Stimulated activated CD4-positive, alpha-beta T cell treated with anti-CD3 and anti-CD28 coated beads, Interleukin-15, amount 100 ng/mL, for 24 hours (primary cell): ENCODE measurements at regions not wholly inside any gene's neighbourhood (a gene's known extent, or its start where the extent isn't known, plus 50 kb on each side); places are given as distances from the start of the nearest gene placed in this dataset.

ENCODE experiments used
- DNase-seq: peaks from one replicate; pipeline ENCODE4 v3.0.0-alpha.2; 2020

DNA sequence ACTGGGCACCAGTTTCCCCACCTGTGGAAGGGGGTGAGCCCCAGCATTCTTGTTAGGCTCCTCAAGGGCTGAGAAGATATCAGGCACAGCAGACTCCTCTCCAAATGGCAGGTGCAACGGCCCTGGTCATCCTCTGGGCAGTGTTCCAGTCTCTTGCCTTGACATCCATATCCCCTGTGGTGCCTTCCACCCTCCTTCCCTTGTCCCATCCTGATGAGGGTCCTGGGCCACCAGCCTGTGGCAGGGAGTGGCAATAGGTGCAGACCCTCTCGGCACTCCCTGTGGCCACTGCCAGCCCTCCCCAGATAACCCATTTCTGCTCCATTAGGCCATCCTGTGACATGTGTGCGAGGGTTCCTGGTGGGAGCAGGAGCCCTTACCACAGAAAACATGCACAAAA lies 78.8 kb upstream of the NECTIN1 start:
- no peak for DNase-seq

DNA sequence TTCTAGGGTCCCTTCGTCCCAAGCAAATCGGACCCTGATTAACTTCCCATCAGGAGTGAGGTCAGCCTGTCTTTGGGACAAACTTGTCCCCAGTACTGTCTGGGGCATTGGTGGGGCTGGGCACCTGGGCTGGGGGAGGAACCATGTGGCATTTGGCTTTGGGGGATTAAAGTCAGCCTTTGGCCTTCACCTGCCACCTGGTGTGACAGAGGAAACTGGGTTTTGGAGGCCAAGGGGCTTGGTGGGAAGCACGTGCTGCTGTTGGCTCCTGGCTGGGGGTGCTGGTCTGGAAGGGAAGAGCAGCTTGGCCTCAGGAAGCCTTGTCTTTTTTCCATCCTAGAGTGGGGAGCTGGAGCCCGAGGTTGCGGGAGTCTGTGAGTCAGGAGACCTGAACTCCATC lies 78.4 kb upstream of the NECTIN1 start:
- no peak for DNase-seq

DNA sequence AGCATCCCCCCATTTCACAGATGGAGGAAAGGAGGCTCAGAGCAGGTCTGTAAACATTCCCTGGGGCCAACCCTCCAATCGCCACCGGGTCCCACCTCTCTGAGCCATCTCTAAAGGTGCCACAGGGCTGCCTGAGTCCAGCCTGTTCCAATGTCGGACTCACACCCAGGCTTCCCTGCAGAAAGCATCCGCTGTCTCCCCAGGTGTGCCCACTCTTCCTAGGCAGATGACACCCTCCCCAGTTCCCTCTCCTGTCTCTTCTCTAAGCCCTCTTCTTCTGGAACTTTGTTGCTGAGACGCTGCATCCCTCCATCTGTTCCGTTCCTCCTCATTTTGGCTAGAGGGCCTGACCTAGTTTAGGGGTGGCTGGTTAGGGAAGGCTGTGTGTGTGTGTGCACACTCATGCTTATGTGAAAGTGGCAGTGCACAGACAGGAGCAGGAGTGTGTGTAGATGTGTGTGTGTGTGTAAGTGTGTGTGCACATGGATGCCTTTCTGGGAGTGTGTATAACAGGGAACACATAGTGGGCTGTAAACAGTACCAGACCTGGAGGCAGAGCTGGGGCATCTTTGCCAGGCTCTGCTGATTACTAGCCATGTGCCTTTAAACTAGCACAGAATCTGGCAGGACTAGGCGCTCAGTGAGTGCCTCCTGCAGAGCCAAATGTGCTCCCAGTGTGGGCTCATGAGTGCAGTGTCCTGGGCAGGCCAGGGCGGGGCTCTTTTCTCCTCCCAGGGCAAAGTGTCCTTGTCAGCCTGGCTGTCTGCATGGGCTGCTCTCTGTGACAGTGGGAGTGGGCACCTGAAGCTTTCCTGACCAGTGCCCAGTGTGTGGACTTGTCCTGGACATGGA lies 77.3 kb upstream of the NECTIN1 start:
- DNase-seq, result no peak

DNA sequence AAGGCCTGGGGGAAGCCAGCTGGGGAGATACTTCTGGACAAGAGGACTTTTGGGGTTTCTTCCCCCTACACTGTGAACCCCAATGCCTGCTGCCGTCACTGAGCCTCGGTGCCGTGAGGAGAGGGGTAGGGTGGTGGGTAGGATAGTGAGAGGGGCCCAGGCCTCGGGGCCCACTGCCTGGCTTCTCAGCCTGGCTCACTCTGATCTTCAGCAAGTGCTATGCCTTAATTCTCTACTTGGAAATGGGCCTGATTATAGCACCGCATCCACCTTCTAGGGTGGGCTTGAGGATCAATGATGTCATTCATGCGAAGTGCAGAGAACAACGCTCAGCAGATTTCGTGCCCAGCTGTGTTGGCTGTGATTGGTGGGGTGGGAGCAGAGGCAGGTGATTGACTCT lies 76.7 kb upstream of the NECTIN1 start:
- no peak for DNase-seq

DNA sequence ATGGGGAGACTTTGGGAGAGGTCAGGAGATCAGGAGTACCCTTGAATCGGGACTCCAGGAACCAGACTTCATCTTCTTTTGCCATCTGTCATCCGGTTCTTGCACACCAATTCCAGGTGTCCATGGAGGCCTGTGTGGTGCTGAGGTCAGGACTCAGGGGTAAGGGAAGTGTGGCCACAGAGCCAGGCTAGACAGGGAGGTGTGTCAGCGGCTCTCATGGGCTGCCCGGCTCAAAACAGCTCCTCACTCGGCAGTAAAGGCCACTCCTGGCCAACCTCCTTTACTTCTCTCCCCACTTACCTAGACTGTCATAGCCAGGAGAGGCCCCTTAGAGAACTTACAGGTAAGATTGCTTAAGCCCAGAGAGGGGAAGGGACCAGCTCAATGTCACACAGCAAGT lies 75.7 kb upstream of the NECTIN1 start:
- no peak for DNase-seq

DNA sequence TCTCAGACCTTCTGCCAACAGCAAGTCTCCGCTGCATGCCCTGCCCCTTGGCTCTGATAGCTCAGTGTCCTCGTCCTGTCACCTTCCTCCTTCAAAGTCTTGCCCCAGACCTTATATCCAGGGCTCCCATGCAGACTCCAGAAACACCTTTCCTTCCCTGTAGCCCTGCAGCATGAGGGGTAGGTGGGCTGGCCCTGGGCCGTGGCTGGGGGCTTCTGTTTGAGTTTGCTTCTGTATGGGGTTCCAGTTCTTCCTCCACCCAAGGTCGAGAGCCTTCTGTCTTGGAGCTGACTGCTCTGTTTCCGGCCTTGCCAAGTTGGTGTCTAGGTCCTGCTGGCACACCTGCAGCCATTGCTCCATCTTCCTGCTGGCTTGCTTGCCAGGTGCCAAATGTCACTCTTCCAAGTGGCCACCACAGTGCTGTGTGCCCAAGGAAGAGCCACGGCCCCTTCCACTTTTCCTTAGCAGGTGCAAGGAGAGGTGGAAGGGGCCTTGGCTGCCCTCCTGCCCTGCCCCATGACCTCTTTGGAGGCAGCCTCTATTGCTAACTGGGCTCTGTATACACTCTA lies 74.8 kb upstream of the NECTIN1 start:
- DNase-seq, result no peak

DNA sequence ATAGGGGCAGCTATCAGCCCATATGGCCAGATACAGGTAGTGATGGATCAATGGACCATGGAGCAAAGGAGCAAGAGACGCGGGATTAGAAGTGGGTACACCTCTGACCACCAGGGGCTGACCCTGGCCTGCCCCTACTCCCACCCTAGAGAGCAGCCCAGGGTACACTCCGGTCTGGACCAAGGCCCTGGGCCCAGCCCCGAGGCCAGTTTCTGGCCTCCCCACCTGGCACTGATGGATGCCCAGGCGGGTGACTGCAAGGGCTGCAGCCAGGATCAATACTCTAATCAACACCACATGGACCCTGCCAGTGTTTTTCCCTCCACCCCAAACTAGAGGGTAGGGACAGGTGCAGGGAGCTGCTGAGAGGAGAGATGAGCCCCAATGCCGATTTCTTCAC lies 74.1 kb upstream of the NECTIN1 start:
- DNase-seq, result no peak

DNA sequence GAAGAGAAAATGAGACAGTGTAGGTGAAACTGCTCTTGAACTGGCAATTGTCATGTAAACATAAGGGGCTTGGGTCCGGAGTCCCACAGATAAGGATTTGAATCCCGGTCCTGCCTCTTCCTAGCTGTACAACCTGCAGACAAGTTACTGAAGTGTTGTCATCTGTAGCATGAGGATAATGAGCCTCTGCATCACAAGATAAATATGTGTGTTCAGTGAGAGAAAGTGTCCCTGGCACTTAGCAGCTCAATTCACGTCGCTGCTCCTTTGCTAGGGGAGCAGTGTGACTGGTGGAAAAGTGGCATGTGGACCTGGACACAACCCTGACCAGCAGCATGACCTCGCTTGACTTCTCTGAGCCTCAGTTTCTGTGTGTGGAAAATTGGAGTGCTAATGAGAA lies 73.7 kb upstream of the NECTIN1 start:
- DNase-seq, result no peak

DNA sequence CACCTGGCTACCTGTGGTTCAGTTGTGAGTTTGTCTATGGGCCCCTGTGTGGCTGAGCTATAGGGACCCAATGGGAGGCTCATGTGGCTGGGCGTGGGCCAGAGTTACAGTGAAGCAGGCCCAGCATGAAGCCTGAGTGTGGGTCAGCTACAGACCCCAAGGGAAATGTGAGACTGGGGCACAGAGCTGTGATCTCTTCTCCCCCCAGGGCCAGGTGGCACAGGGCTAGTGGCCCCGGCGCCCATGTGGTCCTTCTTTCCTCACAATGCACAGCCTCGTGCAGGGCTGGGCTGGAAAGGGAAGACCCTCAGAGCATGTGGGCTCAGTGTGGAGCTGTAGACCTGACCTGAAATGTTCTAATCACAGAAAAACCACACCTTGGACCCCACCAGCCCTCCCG lies 71.6 kb upstream of the NECTIN1 start:
- no peak for DNase-seq

DNA sequence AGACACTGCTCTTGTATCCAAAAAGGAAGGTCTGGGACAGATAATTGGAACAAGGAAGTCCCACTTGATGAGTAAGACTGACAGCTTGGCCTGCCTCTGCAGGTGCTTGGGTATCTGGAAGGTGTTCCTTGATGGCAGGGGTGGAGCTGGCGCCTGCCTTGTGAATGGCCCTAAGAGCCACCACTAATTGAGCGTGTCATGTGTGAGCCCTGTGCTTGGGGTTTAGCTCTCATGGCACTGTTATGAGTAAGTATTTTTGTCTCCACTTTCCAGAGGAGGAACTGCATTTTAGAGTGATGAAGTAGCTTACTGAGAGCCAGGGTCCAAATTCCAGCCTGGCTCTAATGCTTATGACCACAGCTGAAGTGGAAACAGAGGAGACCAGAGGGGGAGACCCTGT lies 71.2 kb upstream of the NECTIN1 start:
- no peak for DNase-seq

DNA sequence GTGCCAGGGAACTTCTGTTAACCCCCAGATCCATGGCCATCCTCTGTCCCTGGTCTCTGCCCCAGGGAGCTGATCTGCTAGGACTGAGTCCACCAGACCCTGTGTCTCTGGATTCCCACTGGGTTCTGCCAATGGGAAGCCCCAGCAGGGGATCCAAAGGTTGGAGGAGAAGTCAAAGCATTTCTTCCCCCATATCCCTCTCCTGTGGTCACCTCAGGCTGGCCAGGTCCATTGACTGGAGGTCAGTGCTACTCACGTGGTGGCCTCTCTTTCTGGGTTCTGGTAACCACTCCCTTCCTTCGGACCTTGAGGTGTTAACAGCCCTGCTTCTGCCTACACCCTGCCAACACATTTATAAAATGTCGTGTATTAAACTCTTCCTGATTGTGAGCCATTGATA lies 69.7 kb upstream of the NECTIN1 start:
- DNase-seq, result no peak

DNA sequence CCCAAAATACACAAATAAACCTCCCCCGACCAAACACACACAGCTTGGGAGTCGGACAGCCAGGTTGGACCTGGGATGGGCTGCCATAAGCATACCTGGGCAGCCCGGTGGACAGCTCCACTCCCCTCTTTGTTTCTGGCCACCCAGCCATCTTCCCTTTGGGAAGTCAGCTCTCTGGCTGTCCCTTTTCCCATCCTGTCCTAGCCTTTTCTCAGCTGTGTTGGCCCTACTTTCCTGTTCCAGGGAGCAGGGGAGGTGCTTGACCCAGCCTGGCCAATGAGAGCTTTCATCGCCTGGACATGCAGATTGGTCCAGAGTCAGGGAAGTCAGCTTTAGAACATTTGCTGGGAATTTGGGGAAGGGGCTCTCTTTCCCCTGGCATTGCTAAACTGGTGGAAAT lies 68.7 kb upstream of the NECTIN1 start:
- no peak for DNase-seq

DNA sequence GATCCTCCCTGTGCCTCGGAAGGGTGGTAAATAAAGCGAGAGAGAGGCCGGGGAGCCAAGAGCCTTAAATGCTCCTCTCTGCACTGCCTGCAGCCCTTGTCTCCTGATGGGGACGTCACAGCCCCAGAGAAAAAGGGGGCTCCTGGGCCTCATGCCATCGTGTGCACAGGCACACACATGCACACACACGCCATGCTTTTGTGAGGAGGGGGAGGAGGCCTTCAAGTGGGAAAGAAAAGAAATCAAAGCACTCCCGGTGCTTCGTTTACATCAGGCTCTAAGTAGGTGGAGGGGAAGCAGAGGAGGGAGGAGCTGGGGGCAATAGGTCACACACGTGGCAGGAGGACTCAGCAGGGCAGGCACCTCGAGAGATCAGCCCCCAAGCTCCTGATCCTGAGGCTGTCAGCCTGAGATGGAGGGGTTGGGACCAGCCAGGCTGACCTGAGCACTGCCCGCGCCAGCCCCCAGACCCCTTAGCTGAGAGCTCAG lies 68.2 kb upstream of the NECTIN1 start:
- no peak for DNase-seq

DNA sequence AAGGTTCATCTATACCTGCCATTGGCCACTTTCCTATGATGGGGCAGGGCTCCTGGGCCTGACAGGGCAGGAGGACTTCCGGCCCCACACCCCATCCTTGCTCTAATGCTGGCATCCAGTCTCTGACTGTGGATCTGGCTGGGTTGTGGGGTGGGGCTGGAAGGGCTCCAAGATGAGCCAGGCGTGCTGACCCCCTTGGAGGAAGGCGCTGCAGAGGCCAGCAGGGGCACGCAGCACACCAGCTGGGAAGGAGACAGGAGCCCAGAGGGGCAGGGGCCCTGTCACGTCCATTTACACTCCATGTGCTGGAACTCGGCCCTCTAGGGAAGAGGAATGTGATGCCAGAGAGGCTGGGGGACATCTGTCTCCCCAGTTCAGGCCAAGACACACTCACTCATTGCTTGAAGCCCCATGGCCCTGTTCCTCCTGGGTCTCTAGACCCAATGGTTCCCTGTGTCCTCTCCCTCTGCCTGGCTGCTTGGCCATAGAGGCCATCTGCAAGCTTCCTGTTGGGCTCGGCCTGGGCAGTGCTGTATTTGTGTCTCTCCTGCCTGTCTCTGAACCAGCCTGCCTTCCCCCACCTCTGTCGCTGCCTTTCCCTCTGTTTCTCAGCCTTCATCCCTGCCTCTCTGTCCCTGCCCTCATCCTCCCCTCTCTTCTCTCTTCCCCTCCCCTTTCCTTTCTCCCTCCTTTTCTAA lies 67.5 kb upstream of the NECTIN1 start:
- DNase-seq, result no peak

DNA sequence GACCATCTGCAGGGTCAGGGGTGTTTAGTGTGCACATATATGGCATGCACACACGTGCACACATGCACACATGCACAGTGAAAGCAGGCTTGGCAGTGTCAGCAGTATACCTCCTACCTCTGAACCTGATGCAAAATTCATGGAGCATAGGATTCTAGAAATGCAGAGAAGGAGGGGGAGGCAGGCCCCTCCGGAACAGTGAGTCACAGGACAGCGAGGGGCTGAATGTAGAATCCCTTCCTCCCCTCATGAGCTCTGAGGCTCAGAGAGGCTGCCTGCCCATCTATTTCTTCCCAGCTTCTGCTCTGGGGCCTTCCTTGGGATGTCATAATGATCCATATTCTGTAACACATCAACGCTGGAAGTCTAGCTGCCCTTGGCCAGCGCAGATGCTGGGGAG lies 66.7 kb upstream of the NECTIN1 start:
- DNase-seq, result no peak

DNA sequence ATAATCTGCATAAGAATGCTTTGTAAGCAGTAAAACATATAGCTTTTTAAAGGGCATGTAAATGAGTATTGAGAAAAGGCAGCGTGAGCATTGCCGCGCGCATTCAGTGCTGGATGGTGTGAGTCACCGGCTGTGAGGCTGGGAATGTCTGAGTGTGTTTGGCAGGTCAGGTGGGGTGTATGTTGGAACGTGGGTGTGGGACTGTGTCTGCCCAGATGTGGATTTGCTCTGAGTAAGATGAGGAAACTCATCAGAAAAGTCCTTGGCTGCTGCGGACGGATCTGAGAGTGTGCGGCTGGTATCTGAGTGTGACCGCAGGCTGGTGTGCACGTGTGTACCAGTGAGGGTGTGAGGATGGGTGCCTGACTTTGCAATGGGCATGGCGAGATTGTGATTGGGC lies 66.2 kb upstream of the NECTIN1 start:
- DNase-seq, result no peak

DNA sequence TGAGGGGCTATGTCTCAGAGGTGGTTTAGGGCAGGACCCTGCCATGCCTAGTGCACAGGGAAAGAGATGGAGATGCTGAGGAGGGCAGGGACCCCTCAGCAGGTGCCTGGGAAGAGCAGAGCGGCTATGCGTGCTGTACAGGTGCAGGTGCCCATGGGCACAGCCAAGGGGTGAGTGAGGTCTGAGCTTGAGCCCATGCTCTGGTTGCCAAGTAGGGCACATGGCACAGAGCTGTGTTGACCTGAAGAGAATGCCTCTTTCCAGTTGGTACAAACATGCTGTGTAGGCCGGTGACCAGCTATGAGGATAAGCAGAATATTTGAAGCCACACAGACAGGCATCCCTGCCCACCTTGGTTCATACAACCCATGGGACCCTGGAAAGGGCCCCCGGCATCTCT lies 65.8 kb upstream of the NECTIN1 start:
- no peak for DNase-seq

DNA sequence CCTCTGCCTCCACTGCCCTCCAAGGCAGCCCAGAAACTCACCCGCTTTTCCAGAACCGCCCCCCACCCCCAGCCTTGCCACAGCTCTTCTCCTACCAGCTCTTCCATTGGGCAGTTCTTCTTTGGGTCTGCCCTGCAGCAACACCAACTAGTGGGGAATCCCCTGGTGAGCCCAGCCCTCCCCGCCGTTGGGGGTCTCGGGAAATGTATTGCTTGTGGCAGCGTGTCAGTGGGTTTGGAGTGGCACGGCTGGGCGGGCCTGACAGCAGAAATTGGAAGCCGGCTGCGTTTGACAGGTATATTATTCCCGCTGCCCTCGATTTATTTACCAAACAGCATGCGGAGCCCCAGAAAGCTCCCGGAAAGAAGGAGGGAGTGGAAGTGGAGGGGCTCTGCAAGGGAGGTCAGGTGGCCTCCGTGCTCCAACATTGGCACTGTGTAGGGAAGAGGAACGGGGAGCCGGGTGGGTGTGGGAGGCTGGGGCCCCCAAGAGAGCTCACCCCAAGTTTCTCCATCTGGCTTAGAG lies 65.2 kb upstream of the NECTIN1 start:
- DNase-seq, result no peak

DNA sequence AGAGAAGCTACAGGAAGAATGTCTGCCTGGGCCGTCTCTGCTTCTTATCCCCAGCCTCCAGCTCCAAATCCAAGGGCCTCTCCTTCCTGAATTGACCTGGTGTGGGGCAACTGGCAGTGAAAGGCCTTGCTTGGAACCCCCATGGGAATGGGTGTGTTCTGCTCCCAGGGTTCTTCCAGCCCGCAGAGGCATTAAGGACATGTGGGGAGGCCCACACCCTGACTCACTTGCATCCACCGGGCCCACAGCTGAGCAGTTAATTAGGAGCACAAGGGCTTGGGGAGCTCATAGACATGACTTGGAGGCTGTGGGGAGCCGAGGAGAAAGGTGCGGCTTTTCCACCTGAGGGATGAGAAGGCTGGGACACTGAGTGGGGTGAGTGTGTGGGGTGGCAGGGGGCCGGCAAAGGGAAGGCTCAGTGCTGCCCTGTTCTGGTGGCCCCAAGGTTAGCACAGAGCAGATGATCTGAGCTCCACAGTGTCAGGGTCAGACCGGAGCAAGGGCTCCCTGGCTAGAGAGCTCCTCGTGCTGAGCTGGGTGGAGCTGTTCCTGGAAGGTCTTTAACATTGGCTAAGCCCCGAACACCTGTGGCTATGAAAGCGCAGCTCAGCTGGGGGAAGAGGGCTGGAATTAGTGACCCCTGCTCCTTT lies 64.5 kb upstream of the NECTIN1 start:
- DNase-seq, result no peak

DNA sequence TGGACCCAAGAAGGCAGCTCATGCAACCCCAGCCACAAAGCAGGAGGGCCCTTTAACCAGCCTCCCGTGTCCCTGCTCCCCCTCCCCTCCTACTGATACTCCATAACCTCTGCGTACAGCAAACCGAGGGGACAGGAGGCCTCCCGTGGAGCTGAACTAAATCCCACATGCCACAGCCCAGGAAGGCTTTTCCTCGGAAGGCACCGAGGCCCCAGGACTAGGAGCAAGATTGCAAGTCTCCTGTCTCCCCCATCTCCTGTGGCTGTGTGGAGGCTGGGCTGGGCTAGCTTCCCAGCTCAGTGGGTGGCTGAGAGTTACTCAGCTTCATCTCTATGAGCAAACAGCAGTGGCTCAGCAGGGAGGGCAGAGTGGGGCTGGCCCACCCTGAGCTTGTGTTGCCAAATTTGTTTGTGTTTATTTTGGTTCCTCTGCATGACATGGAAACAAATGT lies 62.7 kb upstream of the NECTIN1 start:
- DNase-seq, result no peak

DNA sequence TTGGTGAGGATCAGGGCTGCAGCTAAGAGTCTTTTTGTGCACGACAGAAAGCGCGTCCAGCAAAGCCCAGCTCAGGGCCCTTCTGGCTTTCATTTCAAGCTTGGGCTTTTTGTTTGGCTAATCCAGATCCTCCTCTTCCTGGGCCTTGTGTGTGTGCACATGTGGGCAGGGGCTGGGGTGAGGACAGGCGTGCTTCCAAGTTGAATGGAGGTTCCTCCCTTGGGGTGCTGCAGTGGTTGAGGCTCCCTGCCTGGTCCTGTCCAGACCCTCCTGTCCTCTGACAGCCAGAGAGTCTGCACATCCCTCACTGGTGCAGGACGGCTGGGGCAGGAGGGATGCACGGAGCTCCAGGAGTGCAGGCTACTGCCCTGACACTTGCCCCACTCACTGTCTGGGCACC lies 62.0 kb upstream of the NECTIN1 start:
- no peak for DNase-seq

DNA sequence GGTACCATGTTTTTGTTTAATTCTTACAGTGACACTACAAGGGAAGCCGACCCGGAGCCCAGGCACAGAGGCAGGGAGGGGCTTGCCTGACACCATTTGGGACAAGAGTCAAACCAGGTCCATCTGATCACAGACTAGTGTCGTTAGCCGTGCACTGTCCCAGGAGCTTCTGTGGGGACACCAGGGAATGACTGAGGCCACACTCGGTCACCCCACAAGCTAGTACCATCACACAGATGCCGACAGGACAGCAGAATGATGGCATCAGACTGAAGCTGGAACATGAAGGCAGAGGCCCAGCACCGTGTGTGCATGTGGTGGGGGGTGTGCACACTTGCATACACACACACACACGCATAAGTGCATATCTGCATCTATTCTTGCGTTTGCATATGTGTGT lies 61.5 kb upstream of the NECTIN1 start:
- DNase-seq, result no peak

DNA sequence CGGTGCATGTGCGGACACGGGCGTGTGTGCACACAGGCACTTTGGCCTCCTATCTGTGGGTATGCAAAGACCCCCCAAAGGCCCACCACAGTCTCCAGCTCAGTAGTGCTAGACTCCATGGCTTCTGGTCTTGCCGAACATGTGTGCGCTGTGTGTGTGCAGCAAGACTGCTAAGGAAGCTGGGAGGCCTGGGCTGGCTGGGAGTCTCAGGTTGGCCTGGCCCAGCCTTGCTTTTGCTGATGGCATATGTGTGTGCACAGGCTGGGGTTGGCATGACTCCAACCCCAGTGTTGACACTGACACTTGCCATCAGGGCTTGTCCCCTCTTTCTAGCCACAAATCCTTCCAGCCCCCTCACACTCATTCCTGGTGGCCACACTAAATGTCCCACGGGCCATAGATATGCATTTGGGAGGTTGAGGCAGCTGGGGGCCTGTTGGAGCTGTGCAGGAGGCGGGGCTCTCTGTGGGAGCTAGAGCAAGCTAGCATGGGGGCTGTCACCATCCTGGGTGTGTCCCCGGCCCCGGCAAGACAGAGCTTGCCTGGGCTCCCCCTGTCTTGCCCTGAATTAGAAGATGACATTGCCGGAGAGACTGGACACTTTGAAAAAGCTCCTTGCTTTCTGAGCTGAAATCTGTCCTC lies 60.9 kb upstream of the NECTIN1 start:
- no peak for DNase-seq
